HL-60 (cell line): ENCODE measurements at regions not wholly inside any gene's neighbourhood (a gene's known extent, or its start where the extent isn't known, plus 50 kb on each side); places are given as distances from the start of the nearest gene placed in this dataset.

Source experiments
- DNase-seq, 2 experiments: peaks; one replicate each; pipeline ENCODE4 v3.0.0-alpha.2; 2010 to 2020; ENCODE audit warnings: low read depth in 1 of 2, low spot score in 1 of 2
- H3K27ac ChIP-seq: fragments of 250-450 bp; sonication (Bioruptor Pico); replicated peaks from 2 replicates; pipeline ENCODE4 v1.5.1; 2020; ENCODE audit warnings: mild to moderate bottlenecking, moderate library complexity
- H3K27me3 ChIP-seq: fragments of 250-450 bp; sonication (Bioruptor Pico); 2 replicates; pipeline ENCODE4 v1.5.1; 2021; ENCODE audit warnings: mild to moderate bottlenecking, moderate library complexity; ENCODE audit not compliant: insufficient read depth, poor library complexity, severe bottlenecking
- H3K4me3 ChIP-seq: replicated peaks from 2 replicates; pipeline ENCODE4 v1.5.1; 2011; ENCODE audit warnings: mild to moderate bottlenecking, control low read depth, low read length; ENCODE audit not compliant: insufficient read depth
- GABPA ChIP-seq: IDR thresholded peaks from 2 replicates; pipeline ENCODE4 v1.6.1; 2012; ENCODE audit warnings: low read depth
- POLR2AphosphoS5 ChIP-seq: IDR thresholded peaks from 2 replicates; pipeline ENCODE4 v1.6.1; 2012; ENCODE audit warnings: low read depth
- REST ChIP-seq: IDR thresholded peaks from 2 replicates; pipeline ENCODE4 v1.6.1; 2012; ENCODE audit warnings: low read depth; ENCODE audit not compliant: insufficient replicate concordance
- SPI1 ChIP-seq: IDR thresholded peaks from 2 replicates; pipeline ENCODE4 v1.6.1; 2012; ENCODE audit warnings: low read depth, mild to moderate bottlenecking, borderline replicate concordance
- TF ChIP-seq, protein P1 (sequence below): IDR thresholded peaks from one replicate; pipeline ENCODE4 v1.5.1; 2011; ENCODE audit warnings: low read length, control low read depth, inconsistent platforms; ENCODE audit not compliant: insufficient read depth

DNA sequence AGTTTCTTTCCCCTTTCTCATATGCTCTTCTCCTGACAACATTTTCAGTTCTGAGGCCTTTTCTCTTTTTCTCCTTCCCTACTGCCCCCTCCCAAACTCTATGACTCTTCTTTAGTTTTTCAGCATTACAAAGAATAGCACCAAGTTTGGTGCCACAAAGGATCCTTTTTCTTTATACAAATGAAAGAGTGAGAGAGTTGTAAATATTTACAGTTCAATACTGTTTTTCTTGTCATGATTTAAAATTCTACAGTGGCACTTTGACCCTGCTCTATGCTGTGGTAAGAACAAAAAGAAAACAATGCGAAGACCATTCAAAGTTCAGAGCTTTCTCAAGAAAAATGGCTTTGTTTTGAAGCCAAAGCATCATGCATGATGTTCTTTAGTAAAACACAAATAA is 667.9 kb upstream of the SGO1 start:
- TF ChIP-seq GABPA (no peak), SPI1 (no peak), REST (no peak), POLR2AphosphoS5 (no peak)
- TF ChIP-seq, protein P1, sequence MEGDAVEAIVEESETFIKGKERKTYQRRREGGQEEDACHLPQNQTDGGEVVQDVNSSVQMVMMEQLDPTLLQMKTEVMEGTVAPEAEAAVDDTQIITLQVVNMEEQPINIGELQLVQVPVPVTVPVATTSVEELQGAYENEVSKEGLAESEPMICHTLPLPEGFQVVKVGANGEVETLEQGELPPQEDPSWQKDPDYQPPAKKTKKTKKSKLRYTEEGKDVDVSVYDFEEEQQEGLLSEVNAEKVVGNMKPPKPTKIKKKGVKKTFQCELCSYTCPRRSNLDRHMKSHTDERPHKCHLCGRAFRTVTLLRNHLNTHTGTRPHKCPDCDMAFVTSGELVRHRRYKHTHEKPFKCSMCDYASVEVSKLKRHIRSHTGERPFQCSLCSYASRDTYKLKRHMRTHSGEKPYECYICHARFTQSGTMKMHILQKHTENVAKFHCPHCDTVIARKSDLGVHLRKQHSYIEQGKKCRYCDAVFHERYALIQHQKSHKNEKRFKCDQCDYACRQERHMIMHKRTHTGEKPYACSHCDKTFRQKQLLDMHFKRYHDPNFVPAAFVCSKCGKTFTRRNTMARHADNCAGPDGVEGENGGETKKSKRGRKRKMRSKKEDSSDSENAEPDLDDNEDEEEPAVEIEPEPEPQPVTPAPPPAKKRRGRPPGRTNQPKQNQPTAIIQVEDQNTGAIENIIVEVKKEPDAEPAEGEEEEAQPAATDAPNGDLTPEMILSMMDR = no peak
- H3K27ac ChIP-seq = no peak overlapping the region
- no peak for DNase-seq
- H3K4me3 ChIP-seq = no peak overlapping the region
- no peaks in the 10 kb centered on the region for H3K27me3 ChIP-seq

DNA sequence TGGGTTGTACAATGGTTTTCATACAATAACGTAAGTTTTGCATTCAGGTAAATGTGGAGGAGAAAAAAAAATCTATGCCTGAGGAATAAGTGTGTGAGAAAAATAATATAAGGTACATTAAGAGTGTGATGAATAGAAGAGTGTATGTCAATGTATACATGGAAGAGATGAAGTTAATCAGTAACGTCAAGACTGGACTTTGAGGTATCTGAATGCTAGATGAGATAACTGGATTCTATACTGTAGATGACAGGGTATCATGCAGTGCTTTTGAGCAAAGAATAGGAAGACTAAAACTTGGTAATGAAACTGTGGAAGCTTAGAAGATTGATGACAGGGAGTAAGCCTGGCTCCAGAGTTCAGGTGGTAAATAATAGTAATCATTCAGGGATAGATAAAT is 666.7 kb upstream of the SGO1 start:
- no peaks in the 10 kb centered on the region for H3K27me3 ChIP-seq
- no peak overlapping the region for H3K4me3 ChIP-seq
- no peak overlapping the region for H3K27ac ChIP-seq
- no peak for DNase-seq
- TF ChIP-seq GABPA (no peak), SPI1 (no peak), POLR2AphosphoS5 (no peak), REST (no peak)
- TF ChIP-seq, protein P1 = no peak

- no peak overlapping the region for H3K4me3 ChIP-seq
- no peaks in the 10 kb centered on the region for H3K27me3 ChIP-seq
- H3K27ac ChIP-seq = no peak overlapping the region
- no peak for DNase-seq
- TF ChIP-seq, protein P1 = no peak
- TF ChIP-seq POLR2AphosphoS5 (no peak), REST (no peak), GABPA (no peak), SPI1 (no peak)
Observed at GRCh38 chr3:20849975-20850374, 664.0 kb upstream of the SGO1 start.
